Astrocyte (in vitro differentiated cells and primary cell): ENCODE measurements at regions not wholly inside any gene's neighbourhood (a gene's known extent, or its start where the extent isn't known, plus 50 kb on each side); places are given as distances from the start of the nearest gene placed in this dataset.
"Not testable (repeated sequence)": the region's sequence is repeated elsewhere in the genome, so short reads cannot be mapped to it uniquely, and the experiment has no call there.

Experiments
- EZH2 ChIP-seq: IDR thresholded peaks from 2 replicates; pipeline ENCODE4 v1.6.1; 2012; ENCODE audit warnings: mild to moderate bottlenecking, low read length, inconsistent platforms; ENCODE audit not compliant: insufficient read depth
- TF ChIP-seq, protein P1 (sequence below): IDR thresholded peaks from 2 replicates; pipeline ENCODE4 v1.5.1; 2011; ENCODE audit warnings: low read depth, mild to moderate bottlenecking, inconsistent platforms, low read length, moderate library complexity; ENCODE audit not compliant: insufficient read depth

DNA sequence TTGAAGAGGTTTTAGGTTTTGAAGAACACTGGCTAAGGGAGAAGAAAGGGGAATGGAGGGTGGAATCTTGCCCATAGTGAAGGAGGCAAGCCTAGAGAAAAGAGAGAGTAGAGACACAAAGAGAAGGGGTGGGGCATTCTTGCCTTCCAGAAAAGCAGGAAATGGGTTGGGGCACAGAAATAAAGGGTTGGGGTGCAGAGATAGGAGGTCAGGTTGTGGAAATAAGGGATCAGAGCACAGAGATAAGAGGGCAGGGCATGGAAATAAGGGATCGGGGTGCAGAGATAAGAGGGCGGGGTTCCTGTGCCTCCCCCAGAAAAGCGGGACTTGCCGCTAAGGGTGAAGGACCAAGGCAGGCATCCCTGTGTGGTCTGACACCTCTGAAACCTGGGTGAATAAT, 69.9 kb downstream of the ALG1L2 start:
- TF ChIP-seq, protein P1, sequence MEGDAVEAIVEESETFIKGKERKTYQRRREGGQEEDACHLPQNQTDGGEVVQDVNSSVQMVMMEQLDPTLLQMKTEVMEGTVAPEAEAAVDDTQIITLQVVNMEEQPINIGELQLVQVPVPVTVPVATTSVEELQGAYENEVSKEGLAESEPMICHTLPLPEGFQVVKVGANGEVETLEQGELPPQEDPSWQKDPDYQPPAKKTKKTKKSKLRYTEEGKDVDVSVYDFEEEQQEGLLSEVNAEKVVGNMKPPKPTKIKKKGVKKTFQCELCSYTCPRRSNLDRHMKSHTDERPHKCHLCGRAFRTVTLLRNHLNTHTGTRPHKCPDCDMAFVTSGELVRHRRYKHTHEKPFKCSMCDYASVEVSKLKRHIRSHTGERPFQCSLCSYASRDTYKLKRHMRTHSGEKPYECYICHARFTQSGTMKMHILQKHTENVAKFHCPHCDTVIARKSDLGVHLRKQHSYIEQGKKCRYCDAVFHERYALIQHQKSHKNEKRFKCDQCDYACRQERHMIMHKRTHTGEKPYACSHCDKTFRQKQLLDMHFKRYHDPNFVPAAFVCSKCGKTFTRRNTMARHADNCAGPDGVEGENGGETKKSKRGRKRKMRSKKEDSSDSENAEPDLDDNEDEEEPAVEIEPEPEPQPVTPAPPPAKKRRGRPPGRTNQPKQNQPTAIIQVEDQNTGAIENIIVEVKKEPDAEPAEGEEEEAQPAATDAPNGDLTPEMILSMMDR, result not testable (repeated sequence)
- TF ChIP-seq EZH2, result not testable (repeated sequence)
